Right lobe of liver (tissue), 6 donors: ENCODE measurements at regions not wholly inside any gene's neighbourhood (a gene's known extent, or its start where the extent isn't known, plus 50 kb on each side); places are given as distances from the start of the nearest gene placed in this dataset.

Experiments used
- ATAC-seq, 4 donors: fragments of 200-7000 bp; cut with Tn5 transposase; one replicate each; pipeline ENCODE4 v1.9.1; 2020; ENCODE audit warnings: mild to moderate bottlenecking in 4 of 4, moderate library complexity in 4 of 4
- DNase-seq, 3 donors: peaks; one replicate each; pipeline ENCODE4 v3.0.0-alpha.2; 2020
- H3K27ac ChIP-seq, 3 donors: fragments of 200-600 bp; one replicate each; pipeline ENCODE4 v1.8.0; 2022
- H3K27me3 ChIP-seq, 2 donors: fragments of 200-600 bp; one replicate each; pipeline ENCODE4 v1.8.0; 2022
- H3K36me3 ChIP-seq, 4 donors: fragments of 200-600 bp; sonication (generic) in 1 of 4; one replicate each; pipeline versions ENCODE4 v1.5.1 to v1.8.0; 2017 to 2022; ENCODE audit warnings: control low read depth in 1 of 4
- H3K4me1 ChIP-seq, 4 donors: fragments of 200-600 bp; sonication (generic) in 1 of 4; one replicate each; pipeline versions ENCODE4 v1.5.1 to v1.8.0; 2017 to 2022; ENCODE audit warnings: control low read depth in 1 of 4
- H3K4me3 ChIP-seq, 3 donors: fragments of 200-600 bp; one replicate each; pipeline ENCODE4 v1.8.0; 2022
- H3K9me3 ChIP-seq, 4 donors: fragments of 200-600 bp; sonication (generic) in 1 of 4; one replicate each; pipeline versions ENCODE4 v1.5.1 to v1.8.0; 2017 to 2022; ENCODE audit warnings: control low read depth in 1 of 4
- CTCF ChIP-seq, 4 donors: fragments of 200-600 bp in 3 of 4; fragments of 450-650 bp in 1 of 4; IDR thresholded peaks; one replicate each; pipeline versions ENCODE4 v1.5.1 to v1.8.0; 2016 to 2022; ENCODE audit warnings: antibody characterized with exemption in 4 of 4, mild to moderate bottlenecking in 2 of 4
- POLR2A ChIP-seq: fragments of 450-650 bp; IDR thresholded peaks from one replicate; pipeline ENCODE4 v1.6.1; 2017; ENCODE audit warnings: antibody characterized with exemption, mild to moderate bottlenecking
- WGBS: methylation state at CpG from one replicate; pipeline ENCODE4 v1.1.6; 2018; ENCODE audit warnings: low coverage, low lambda C conversion rate; ENCODE audit not compliant: insufficient coverage; ENCODE audit errors: missing lambda C conversion rate; 5-methylcytosine and 5-hydroxymethylcytosine counted together
- intact Hi-C, 2 donors: fragments of 100-400 bp; cut with DNase I; formaldehyde crosslinking; loops; one replicate each; pipeline versions ENCODE4 v1.11.2 to v1.14.1; 2022
- donor health status: DM: no; HTN: yes; CAD: no.
- donor health status: DM: no; HTN: no; CAD: no.
- donor health status: DM: no; HTN: no; CAD: no.
- donor health status: DM: no; HTN: yes; CAD: no.
- donor health status: DM: no; HTN: yes; CAD: no.

GRCh38 chr1:199058281-199058680 is 419.4 kb downstream of the PTPRC start:
- no peaks in the 10 kb centered on the region for H3K27me3 ChIP-seq
- no peak overlapping the region for H3K27ac ChIP-seq
- no peaks in the 10 kb centered on the region for H3K36me3 ChIP-seq
- DNase-seq (no peak), ATAC-seq (no peak)
- no peaks in the 10 kb centered on the region for H3K9me3 ChIP-seq
- no peaks in the 10 kb centered on the region for H3K4me1 ChIP-seq
- intact Hi-C loops: no loop called here
- no peak overlapping the region for H3K4me3 ChIP-seq
- no peak for TF ChIP-seq POLR2A
- no peak for TF ChIP-seq CTCF (IDR thresholded peaks at IDR 0.05)
- WGBS: 33% methylated on average over 4 of the region's 4 CpGs

GRCh38 chr1:199064971-199065370 is 426.1 kb downstream of the PTPRC start:
- H3K27ac ChIP-seq: no peak overlapping the region
- H3K36me3 ChIP-seq: no peaks in the 10 kb centered on the region
- TF ChIP-seq POLR2A: no peak
- no peak for TF ChIP-seq CTCF (IDR thresholded peaks at IDR 0.05)
- WGBS: 100% methylated on average over 1 of the region's 1 CpG
- H3K9me3 ChIP-seq: no peaks in the 10 kb centered on the region
- ATAC-seq (no peak), DNase-seq (no peak)
- intact Hi-C loops: no loop called here
- H3K4me3 ChIP-seq: no peak overlapping the region
- H3K27me3 ChIP-seq: no peaks in the 10 kb centered on the region
- no peaks in the 10 kb centered on the region for H3K4me1 ChIP-seq

GRCh38 chr1:199067483-199067882 is 428.6 kb downstream of the PTPRC start:
- Histone ChIP-seq H3K4me3 (no peak overlapping the region), H3K27ac (no peak overlapping the region), H3K27me3 (no peaks in the 10 kb centered on the region), H3K9me3 (no peaks in the 10 kb centered on the region), H3K36me3 (no peaks in the 10 kb centered on the region), H3K4me1 (no peaks in the 10 kb centered on the region)
- TF ChIP-seq POLR2A (no peak), CTCF (IDR thresholded peaks at IDR 0.05) (no peak)
- 58% methylated on average over 2 of the region's 2 CpGs for WGBS
- DNase-seq (no peak), ATAC-seq (no peak)
- intact Hi-C loops: no loop called here

GRCh38 chr1:199071080-199071479 is 432.2 kb downstream of the PTPRC start:
- no peak for ATAC-seq
- 74% methylated on average over 2 of the region's 2 CpGs for WGBS
- no peaks in the 10 kb centered on the region for H3K9me3 ChIP-seq
- H3K4me3 ChIP-seq: no peak overlapping the region
- TF ChIP-seq CTCF (IDR thresholded peaks at IDR 0.05): no peak
- no peak for DNase-seq
- no peaks in the 10 kb centered on the region for H3K36me3 ChIP-seq
- H3K27ac ChIP-seq: no peak overlapping the region
- H3K27me3 ChIP-seq: no peaks in the 10 kb centered on the region
- intact Hi-C loops: no loop called here
- H3K4me1 ChIP-seq: no peaks in the 10 kb centered on the region

- intact Hi-C loops: no loop called here
- H3K36me3 ChIP-seq: no peaks in the 10 kb centered on the region
- no peaks in the 10 kb centered on the region for H3K27me3 ChIP-seq
- 50% methylated on average over 1 of the region's 1 CpG for WGBS
- DNase-seq (no peak), ATAC-seq (no peak)
- no peak overlapping the region for H3K27ac ChIP-seq
- H3K4me3 ChIP-seq: no peak overlapping the region
- TF ChIP-seq POLR2A (no peak), CTCF (IDR thresholded peaks at IDR 0.05) (no peak)
- no peaks in the 10 kb centered on the region for H3K4me1 ChIP-seq
- H3K9me3 ChIP-seq: no peaks in the 10 kb centered on the region
These were observed 434.3 kb downstream of the PTPRC start for GRCh38 chr1:199073166-199073565.
